ENCODE measurements at regions not wholly inside any gene's neighbourhood (a gene's known extent, or its start where the extent isn't known, plus 50 kb on each side); places are given as distances from the start of the nearest gene placed in this dataset.
A peak's percentile ranks its signal among the peaks of the same experiment; 100 is the strongest.
"Not testable (repeated sequence)": the region's sequence is repeated elsewhere in the genome, so short reads cannot be mapped to it uniquely, and the experiment has no call there.

DNA sequence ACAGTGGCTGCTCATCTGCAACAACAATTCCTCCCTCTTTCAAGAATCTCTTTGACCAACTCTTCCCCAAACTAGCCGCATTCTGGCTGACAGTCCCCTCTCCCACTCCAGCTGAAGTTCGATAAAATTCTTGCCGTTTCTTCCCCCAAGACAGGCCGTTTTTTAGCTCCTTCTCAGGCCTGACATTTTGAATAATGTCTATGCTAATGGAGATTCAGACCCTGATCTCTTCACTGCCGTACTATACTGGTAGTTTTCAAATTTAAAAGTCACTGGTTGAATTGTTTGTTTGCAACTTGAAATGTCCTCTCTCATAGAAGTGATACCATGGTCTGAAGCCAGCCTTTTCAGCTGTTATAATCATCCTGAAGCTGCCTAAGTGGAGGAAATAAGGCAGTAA lies 65.9 kb upstream of the AMN1 start:
- no peak for ATAC-seq (replicated peaks)
- no peaks in the 10 kb centered on the region for H3K9me3 Mint-ChIP-seq
- H3K4me1 Mint-ChIP-seq = peaks cover 13% of the 10 kb centered on the region
- H3K27ac Mint-ChIP-seq = no peak overlapping the region
- H3K4me3 Mint-ChIP-seq = no peak overlapping the region
- H3K36me3 Mint-ChIP-seq (ENCODE audit: low read depth) = no peaks in the 10 kb centered on the region
- no peaks in the 10 kb centered on the region for H3K27me3 Mint-ChIP-seq

DNA sequence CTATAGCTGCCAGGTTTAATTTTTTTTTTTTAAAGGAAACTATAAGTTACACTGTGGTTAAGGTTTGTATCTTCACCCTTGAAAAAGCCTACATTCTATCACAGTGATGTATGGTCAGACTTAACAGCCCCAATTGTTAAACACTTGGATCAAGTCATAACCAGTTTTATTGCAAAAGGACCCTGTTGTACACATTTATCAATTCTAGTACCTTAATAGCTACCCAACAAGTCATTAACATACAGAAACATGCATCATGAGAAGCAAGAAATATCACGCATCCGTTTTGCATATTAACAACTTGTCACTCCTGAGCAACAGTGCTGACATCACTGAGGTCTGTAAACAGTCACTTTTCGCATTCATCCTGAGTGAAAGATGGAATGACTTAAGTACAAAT lies 62.4 kb upstream of the AMN1 start:
- not testable (repeated sequence) for H3K4me3 Mint-ChIP-seq; H3K36me3 Mint-ChIP-seq (ENCODE audit: low read depth); H3K27ac Mint-ChIP-seq; H3K4me1 Mint-ChIP-seq; H3K27me3 Mint-ChIP-seq; H3K9me3 Mint-ChIP-seq
- peak; percentile 34 for ATAC-seq (replicated peaks)

DNA sequence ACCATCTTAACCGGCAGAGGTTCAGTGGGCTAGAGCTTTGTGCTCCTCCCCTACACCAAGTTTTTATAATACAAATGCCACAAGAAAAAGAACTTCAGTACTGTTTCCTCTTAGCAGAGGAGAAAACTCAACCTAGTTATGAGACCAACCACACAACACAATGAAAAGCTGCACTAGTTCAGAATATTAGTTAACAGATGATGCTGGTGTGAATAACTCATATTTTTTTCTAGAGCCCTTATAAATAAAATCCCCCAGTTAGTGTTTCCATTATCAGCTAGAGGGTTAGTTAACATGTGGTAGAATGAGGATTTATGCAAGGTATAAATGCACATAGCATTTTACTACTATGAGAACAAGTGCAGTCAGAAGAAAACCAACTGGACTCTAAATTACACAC lies 61.9 kb upstream of the AMN1 start:
- H3K4me1 Mint-ChIP-seq = peaks cover 5% of the 10 kb centered on the region
- H3K27me3 Mint-ChIP-seq = no peaks in the 10 kb centered on the region
- no peaks in the 10 kb centered on the region for H3K36me3 Mint-ChIP-seq (ENCODE audit: low read depth)
- H3K9me3 Mint-ChIP-seq = no peaks in the 10 kb centered on the region
- no peak overlapping the region for H3K4me3 Mint-ChIP-seq
- ATAC-seq (replicated peaks) = peak; percentile 29
- no peak overlapping the region for H3K27ac Mint-ChIP-seq

DNA sequence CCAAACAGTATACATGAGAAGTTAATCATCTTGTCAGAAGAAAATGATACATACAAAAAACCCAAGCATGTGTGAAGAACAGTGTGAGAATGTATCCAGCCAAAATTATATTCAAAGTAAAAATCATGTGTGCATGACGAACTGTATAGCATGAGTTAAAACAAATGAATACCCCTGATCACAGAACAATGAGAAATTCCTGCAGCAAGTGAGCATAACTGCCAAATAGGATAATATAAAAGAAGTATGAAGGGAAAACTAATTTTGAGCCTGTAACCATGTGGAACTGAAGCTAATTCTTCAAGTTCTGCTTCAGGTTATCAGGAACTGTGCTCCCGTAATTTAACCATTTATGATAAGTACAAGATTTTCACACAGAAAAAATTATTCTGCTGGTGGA lies 56.5 kb upstream of the AMN1 start:
- Mint-ChIP-seq H3K4me1 (no peaks in the 10 kb centered on the region), H3K4me3 (no peak overlapping the region), H3K36me3 (ENCODE audit: low read depth) (no peaks in the 10 kb centered on the region), H3K9me3 (peaks cover 5% of the 10 kb centered on the region), H3K27ac (no peak overlapping the region), H3K27me3 (no peaks in the 10 kb centered on the region)
- no peak for ATAC-seq (replicated peaks)

DNA sequence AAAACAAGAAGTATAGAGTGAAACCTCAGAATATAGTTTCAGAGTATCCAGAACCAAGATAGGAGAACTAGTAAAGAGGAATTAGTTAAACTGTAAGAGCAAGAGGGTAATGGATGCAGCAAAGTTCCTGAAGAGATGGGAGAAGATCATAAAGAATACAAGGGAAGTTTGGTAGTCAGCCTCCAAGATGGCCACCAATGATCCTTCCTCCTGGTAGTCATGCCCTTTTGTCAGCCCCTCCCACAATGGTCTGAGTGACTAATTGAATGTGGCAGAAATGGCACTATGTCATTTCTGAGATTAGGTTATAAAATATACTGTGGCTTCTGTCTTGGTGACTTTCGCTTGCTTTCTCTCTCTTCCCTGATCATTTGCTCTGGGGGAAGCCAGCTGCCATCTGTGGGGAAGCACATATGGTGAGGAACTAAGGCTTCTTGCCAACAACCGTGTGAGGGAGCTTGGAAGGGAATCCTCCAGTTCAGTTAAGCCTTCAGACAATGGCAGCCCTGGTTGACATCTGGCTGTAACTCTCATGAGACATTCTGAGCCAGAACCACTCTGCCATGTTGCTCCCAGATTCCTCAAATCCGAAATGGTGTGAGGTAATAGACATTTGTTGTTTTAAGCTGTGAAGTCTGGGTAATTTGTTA lies 55.3 kb upstream of the AMN1 start:
- Mint-ChIP-seq H3K9me3 (peaks cover 5% of the 10 kb centered on the region), H3K36me3 (ENCODE audit: low read depth) (no peaks in the 10 kb centered on the region), H3K27ac (no peak overlapping the region), H3K4me1 (peaks cover 1% of the 10 kb centered on the region), H3K4me3 (no peak overlapping the region), H3K27me3 (no peaks in the 10 kb centered on the region)
- peak; percentile 40 for ATAC-seq (replicated peaks)

DNA sequence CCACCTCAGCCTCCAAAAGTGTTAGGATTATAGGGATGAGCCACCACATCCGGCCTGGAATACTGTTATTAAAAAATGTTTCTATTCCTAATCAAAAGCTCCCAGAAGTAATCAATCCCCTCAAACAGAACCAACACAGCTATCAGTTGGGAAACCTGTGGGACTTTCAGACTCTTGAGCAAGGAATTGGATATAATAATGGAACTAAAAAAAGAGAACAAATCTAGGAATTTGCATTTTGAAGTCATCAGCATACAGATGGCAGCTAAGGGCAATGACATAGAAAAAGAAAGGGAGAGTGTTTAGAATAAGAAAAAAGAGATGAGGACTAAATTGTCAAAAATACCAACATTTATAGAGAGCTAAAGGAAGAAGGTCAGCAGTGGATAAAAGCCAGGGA lies 54.7 kb upstream of the AMN1 start:
- H3K27me3 Mint-ChIP-seq = no peaks in the 10 kb centered on the region
- H3K4me3 Mint-ChIP-seq = no peak overlapping the region
- H3K9me3 Mint-ChIP-seq = peaks cover 5% of the 10 kb centered on the region
- H3K36me3 Mint-ChIP-seq (ENCODE audit: low read depth) = no peaks in the 10 kb centered on the region
- H3K27ac Mint-ChIP-seq = no peak overlapping the region
- peaks cover 4% of the 10 kb centered on the region for H3K4me1 Mint-ChIP-seq
- ATAC-seq (replicated peaks) = no peak

DNA sequence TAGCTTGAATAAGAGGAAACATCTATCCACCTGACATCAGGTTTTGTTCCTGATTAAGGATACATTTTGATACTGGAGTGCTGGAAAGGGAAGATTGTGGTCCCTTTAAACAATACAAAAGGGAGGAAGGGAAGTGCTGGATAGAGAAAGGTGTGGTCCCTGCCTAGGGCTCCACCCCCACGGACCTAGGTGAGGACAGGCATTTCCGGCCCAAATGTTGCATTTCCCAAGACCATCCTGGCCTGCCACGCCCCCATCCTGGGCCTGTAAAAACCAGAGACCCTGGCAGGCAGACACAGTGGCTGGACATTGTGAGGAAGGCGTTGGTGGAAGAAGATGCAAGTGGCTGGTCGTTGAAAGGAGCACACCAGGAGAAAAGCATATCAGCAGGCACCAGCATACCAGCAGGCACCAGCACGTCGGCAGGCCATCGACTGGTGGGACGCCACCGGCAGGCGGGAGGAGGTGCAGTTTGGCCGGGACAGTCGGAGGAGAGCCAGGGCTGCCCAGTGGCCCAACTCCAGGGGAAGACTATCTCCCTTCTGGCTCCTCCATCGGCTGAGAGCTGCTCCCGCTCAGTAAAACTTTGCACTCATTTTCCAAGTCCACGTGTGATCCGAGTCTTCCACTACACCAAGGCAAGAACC lies 53.2 kb upstream of the AMN1 start:
- peaks cover 5% of the 10 kb centered on the region for H3K9me3 Mint-ChIP-seq
- H3K27ac Mint-ChIP-seq = no peak overlapping the region
- no peak for ATAC-seq (replicated peaks)
- no peaks in the 10 kb centered on the region for H3K27me3 Mint-ChIP-seq
- H3K4me3 Mint-ChIP-seq = no peak overlapping the region
- H3K4me1 Mint-ChIP-seq = peaks cover 4% of the 10 kb centered on the region
- H3K36me3 Mint-ChIP-seq (ENCODE audit: low read depth) = no peaks in the 10 kb centered on the region

DNA sequence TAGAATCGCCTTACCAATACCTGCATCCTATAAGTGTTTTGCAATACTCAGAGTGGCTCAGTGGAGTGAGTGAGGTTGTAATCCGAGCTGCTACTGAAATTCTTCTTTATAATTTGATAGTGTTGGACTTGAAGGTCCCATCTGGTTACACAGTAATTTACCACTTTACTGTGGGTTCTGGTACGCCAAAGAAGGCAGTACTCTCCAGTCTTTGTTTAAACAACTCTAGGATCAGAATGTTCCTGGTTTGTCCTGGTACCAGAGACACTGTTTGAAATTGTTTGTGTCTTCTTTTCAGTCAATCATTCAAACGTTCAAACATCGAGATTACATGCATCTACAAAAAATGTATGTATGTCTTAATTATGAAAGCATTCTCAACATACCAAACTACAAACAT lies 51.3 kb upstream of the AMN1 start:
- Mint-ChIP-seq H3K36me3 (ENCODE audit: low read depth) (no peaks in the 10 kb centered on the region), H3K4me3 (no peak overlapping the region), H3K27me3 (no peaks in the 10 kb centered on the region), H3K9me3 (peaks cover 5% of the 10 kb centered on the region), H3K4me1 (peaks cover 4% of the 10 kb centered on the region), H3K27ac (no peak overlapping the region)
- no peak for ATAC-seq (replicated peaks)

DNA sequence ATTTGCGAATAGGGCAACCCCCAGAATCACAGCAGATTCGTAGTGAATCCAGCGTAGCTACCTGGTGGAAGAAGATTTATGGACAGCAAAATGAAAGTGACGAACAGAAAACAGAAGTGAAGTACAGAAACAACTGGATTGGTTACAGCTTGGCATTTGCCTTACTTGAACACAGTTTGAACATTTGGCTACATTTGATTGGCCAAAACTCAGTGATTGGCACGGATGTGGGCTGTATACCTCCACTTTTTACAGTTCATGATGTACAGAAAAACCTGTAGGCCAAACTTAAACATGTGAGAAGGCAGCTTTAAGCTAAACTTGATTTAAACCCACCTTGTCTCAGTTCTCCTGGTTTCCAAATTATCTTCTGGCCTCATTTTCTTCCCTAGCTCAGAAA lies 49.9 kb upstream of the AMN1 start:
- no peak overlapping the region for H3K4me3 Mint-ChIP-seq
- peaks cover 2% of the 10 kb centered on the region for H3K9me3 Mint-ChIP-seq
- H3K4me1 Mint-ChIP-seq = peaks cover 4% of the 10 kb centered on the region
- H3K36me3 Mint-ChIP-seq (ENCODE audit: low read depth) = no peaks in the 10 kb centered on the region
- no peaks in the 10 kb centered on the region for H3K27me3 Mint-ChIP-seq
- peak overlapping the region; percentile 23 for H3K27ac Mint-ChIP-seq
- no peak for ATAC-seq (replicated peaks)
